ENCODE measurements at regions not wholly inside any gene's neighbourhood (a gene's known extent, or its start where the extent isn't known, plus 50 kb on each side); places are given as distances from the start of the nearest gene placed in this dataset.

- Histone ChIP-seq H3K27me3 (ENCODE audit: control insufficient read depth, insufficient read depth, low read length) (no peaks in the 10 kb centered on the region), H3K9me3 (ENCODE audit: control insufficient read depth, low read depth, low read length) (no peaks in the 10 kb centered on the region), H3K27ac (ENCODE audit: low read length) (no peak overlapping the region), H3K4me3 (ENCODE audit: low read length) (no peak overlapping the region), H3K4me1 (ENCODE audit: control insufficient read depth, insufficient read depth, low read length) (no peaks in the 10 kb centered on the region), H3K36me3 (ENCODE audit: control insufficient read depth, insufficient read depth, low read length) (no peaks in the 10 kb centered on the region)
- 100% methylated on average over 1 of the region's 1 CpG for WGBS (ENCODE audit: insufficient coverage, low lambda C conversion rate)
- DNase-seq: no peak
These were observed 584.5 kb upstream of the CCDC54 start for GRCh38 chr3:106792716-106793115.

GRCh38 chr3:106794442-106794841 is 582.8 kb upstream of the CCDC54 start:
- Histone ChIP-seq H3K9me3 (ENCODE audit: control insufficient read depth, low read depth, low read length) (no peaks in the 10 kb centered on the region), H3K4me1 (ENCODE audit: control insufficient read depth, insufficient read depth, low read length) (no peaks in the 10 kb centered on the region), H3K27me3 (ENCODE audit: control insufficient read depth, insufficient read depth, low read length) (no peaks in the 10 kb centered on the region), H3K4me3 (ENCODE audit: low read length) (no peak overlapping the region), H3K27ac (ENCODE audit: low read length) (no peak overlapping the region), H3K36me3 (ENCODE audit: control insufficient read depth, insufficient read depth, low read length) (no peaks in the 10 kb centered on the region)
- WGBS (ENCODE audit: insufficient coverage, low lambda C conversion rate): 80% methylated on average over 1 of the region's 3 CpGs
- DNase-seq: no peak

- Histone ChIP-seq H3K9me3 (ENCODE audit: control insufficient read depth, low read depth, low read length) (no peaks in the 10 kb centered on the region), H3K36me3 (ENCODE audit: control insufficient read depth, insufficient read depth, low read length) (no peaks in the 10 kb centered on the region), H3K27me3 (ENCODE audit: control insufficient read depth, insufficient read depth, low read length) (no peaks in the 10 kb centered on the region), H3K27ac (ENCODE audit: low read length) (no peak overlapping the region), H3K4me3 (ENCODE audit: low read length) (no peak overlapping the region), H3K4me1 (ENCODE audit: control insufficient read depth, insufficient read depth, low read length) (no peaks in the 10 kb centered on the region)
- DNase-seq: no peak
- 80% methylated on average over 1 of the region's 1 CpG for WGBS (ENCODE audit: insufficient coverage, low lambda C conversion rate)
These were observed 581.7 kb upstream of the CCDC54 start for GRCh38 chr3:106795553-106795952.

- Histone ChIP-seq H3K9me3 (ENCODE audit: control insufficient read depth, low read depth, low read length) (no peaks in the 10 kb centered on the region), H3K4me3 (ENCODE audit: low read length) (no peak overlapping the region), H3K27me3 (ENCODE audit: control insufficient read depth, insufficient read depth, low read length) (no peaks in the 10 kb centered on the region), H3K27ac (ENCODE audit: low read length) (no peak overlapping the region), H3K36me3 (ENCODE audit: control insufficient read depth, insufficient read depth, low read length) (no peaks in the 10 kb centered on the region), H3K4me1 (ENCODE audit: control insufficient read depth, insufficient read depth, low read length) (no peaks in the 10 kb centered on the region)
- DNase-seq: no peak
- WGBS (ENCODE audit: insufficient coverage, low lambda C conversion rate): 60% methylated on average over 1 of the region's 2 CpGs
These were observed 579.8 kb upstream of the CCDC54 start for GRCh38 chr3:106797461-106797860.

DNA sequence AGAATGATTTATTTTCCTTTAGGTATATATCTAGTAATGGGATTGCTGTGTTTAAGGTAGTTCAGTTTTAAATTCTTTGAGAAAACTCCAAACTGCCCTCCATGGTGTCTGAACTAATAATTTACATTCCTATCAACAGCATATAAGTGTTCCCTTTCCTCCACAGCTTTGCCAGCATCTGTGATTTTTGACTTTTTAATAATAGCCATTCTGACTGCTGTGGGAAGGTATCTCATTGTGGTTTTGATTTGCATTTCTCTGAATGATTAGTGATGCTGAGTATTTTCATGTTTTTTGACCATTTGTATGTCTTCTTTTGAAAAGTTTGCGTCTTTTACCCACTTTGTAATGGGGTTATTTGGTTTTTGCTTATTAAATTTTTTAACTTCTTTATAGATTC is 571.6 kb upstream of the CCDC54 start:
- no CpG with 5 or more reads among the region's 1 CpG for WGBS (ENCODE audit: insufficient coverage, low lambda C conversion rate)
- no peaks in the 10 kb centered on the region for H3K9me3 ChIP-seq (ENCODE audit: control insufficient read depth, low read depth, low read length)
- H3K27ac ChIP-seq (ENCODE audit: low read length): no peak overlapping the region
- H3K27me3 ChIP-seq (ENCODE audit: control insufficient read depth, insufficient read depth, low read length): no peaks in the 10 kb centered on the region
- no peak for DNase-seq
- H3K4me3 ChIP-seq (ENCODE audit: low read length): no peak overlapping the region
- no peaks in the 10 kb centered on the region for H3K36me3 ChIP-seq (ENCODE audit: control insufficient read depth, insufficient read depth, low read length)
- H3K4me1 ChIP-seq (ENCODE audit: control insufficient read depth, insufficient read depth, low read length): no peaks in the 10 kb centered on the region

- H3K4me1 ChIP-seq (ENCODE audit: control insufficient read depth, insufficient read depth, low read length): no peaks in the 10 kb centered on the region
- H3K36me3 ChIP-seq (ENCODE audit: control insufficient read depth, insufficient read depth, low read length): no peaks in the 10 kb centered on the region
- H3K9me3 ChIP-seq (ENCODE audit: control insufficient read depth, low read depth, low read length): no peaks in the 10 kb centered on the region
- no peak overlapping the region for H3K27ac ChIP-seq (ENCODE audit: low read length)
- no peaks in the 10 kb centered on the region for H3K27me3 ChIP-seq (ENCODE audit: control insufficient read depth, insufficient read depth, low read length)
- DNase-seq: no peak
- H3K4me3 ChIP-seq (ENCODE audit: low read length): no peak overlapping the region
These were observed 570.3 kb upstream of the CCDC54 start for GRCh38 chr3:106806964-106807363.

- no peak for DNase-seq
- H3K9me3 ChIP-seq (ENCODE audit: control insufficient read depth, low read depth, low read length): no peaks in the 10 kb centered on the region
- no peaks in the 10 kb centered on the region for H3K4me1 ChIP-seq (ENCODE audit: control insufficient read depth, insufficient read depth, low read length)
- 92% methylated on average over 3 of the region's 3 CpGs for WGBS (ENCODE audit: insufficient coverage, low lambda C conversion rate)
- H3K36me3 ChIP-seq (ENCODE audit: control insufficient read depth, insufficient read depth, low read length): no peaks in the 10 kb centered on the region
- no peaks in the 10 kb centered on the region for H3K27me3 ChIP-seq (ENCODE audit: control insufficient read depth, insufficient read depth, low read length)
- no peak overlapping the region for H3K4me3 ChIP-seq (ENCODE audit: low read length)
- no peak overlapping the region for H3K27ac ChIP-seq (ENCODE audit: low read length)
These were observed 568.2 kb upstream of the CCDC54 start for GRCh38 chr3:106809041-106809440.

- DNase-seq: no peak
- Histone ChIP-seq H3K36me3 (ENCODE audit: control insufficient read depth, insufficient read depth, low read length) (no peaks in the 10 kb centered on the region), H3K4me3 (ENCODE audit: low read length) (no peak overlapping the region), H3K27me3 (ENCODE audit: control insufficient read depth, insufficient read depth, low read length) (no peaks in the 10 kb centered on the region), H3K4me1 (ENCODE audit: control insufficient read depth, insufficient read depth, low read length) (no peaks in the 10 kb centered on the region), H3K9me3 (ENCODE audit: control insufficient read depth, low read depth, low read length) (no peaks in the 10 kb centered on the region), H3K27ac (ENCODE audit: low read length) (no peak overlapping the region)
- 100% methylated on average over 1 of the region's 2 CpGs for WGBS (ENCODE audit: insufficient coverage, low lambda C conversion rate)
These were observed 567.5 kb upstream of the CCDC54 start for GRCh38 chr3:106809623-106810299.

DNA sequence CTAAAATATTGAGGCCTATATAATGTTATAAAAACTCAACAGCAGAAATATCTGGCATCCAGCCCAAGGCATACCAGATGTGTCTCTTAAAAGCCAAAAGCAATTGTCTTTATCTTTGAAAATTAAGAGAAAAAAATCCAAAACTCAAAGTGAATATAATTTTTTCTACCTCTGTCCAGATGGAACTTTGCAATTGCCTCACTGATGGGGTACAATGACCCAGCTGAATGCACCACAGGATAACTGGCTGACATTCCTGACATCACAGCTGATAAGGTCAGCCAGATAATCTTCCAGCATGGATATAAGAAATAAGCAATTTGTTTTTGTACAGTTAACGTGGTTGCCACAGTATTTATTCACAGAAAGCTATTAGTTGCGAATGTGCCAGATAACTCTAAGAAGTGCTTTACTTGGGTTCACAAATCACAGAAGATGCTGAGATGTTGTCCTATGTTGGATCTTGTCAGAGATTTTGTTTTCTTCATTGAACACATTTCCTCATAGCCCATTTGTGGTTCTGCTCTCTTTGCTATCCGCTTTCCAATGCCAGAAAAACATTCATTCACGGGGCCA is 566.9 kb upstream of the CCDC54 start:
- Histone ChIP-seq H3K36me3 (ENCODE audit: control insufficient read depth, insufficient read depth, low read length) (no peaks in the 10 kb centered on the region), H3K4me1 (ENCODE audit: control insufficient read depth, insufficient read depth, low read length) (no peaks in the 10 kb centered on the region), H3K9me3 (ENCODE audit: control insufficient read depth, low read depth, low read length) (no peaks in the 10 kb centered on the region), H3K27me3 (ENCODE audit: control insufficient read depth, insufficient read depth, low read length) (no peaks in the 10 kb centered on the region), H3K27ac (ENCODE audit: low read length) (no peak overlapping the region), H3K4me3 (ENCODE audit: low read length) (no peak overlapping the region)
- DNase-seq: no peak
- WGBS (ENCODE audit: insufficient coverage, low lambda C conversion rate): no CpG with 5 or more reads among the region's 4 CpGs

- no peak overlapping the region for H3K4me3 ChIP-seq (ENCODE audit: low read length)
- WGBS (ENCODE audit: insufficient coverage, low lambda C conversion rate): 50% methylated on average over 2 of the region's 3 CpGs
- H3K27me3 ChIP-seq (ENCODE audit: control insufficient read depth, insufficient read depth, low read length): no peaks in the 10 kb centered on the region
- no peak for DNase-seq
- no peak overlapping the region for H3K27ac ChIP-seq (ENCODE audit: low read length)
- no peaks in the 10 kb centered on the region for H3K9me3 ChIP-seq (ENCODE audit: control insufficient read depth, low read depth, low read length)
- H3K36me3 ChIP-seq (ENCODE audit: control insufficient read depth, insufficient read depth, low read length): no peaks in the 10 kb centered on the region
- no peaks in the 10 kb centered on the region for H3K4me1 ChIP-seq (ENCODE audit: control insufficient read depth, insufficient read depth, low read length)
These were observed 565.9 kb upstream of the CCDC54 start for GRCh38 chr3:106811376-106811775.

DNA sequence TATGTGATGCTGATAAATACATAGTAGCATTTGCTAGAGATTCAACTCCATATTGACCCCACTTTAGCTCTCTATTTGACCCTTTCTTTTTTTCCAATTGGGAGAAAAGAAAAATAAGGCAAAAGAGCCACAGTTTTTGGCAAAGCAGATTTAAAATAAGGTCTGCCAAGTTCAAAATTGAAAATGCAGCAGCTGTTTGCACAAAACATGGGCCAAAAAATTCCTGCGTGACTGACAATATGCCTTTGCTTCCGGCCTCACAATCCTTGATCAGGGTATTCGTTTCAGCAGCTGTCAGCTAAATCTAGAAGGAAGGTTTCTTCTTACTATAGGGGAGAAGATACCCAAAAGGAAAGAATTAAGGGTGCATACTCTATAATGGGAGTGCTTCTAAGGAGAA is 563.5 kb upstream of the CCDC54 start:
- no peaks in the 10 kb centered on the region for H3K4me1 ChIP-seq (ENCODE audit: control insufficient read depth, insufficient read depth, low read length)
- H3K36me3 ChIP-seq (ENCODE audit: control insufficient read depth, insufficient read depth, low read length): no peaks in the 10 kb centered on the region
- H3K4me3 ChIP-seq (ENCODE audit: low read length): no peak overlapping the region
- WGBS (ENCODE audit: insufficient coverage, low lambda C conversion rate): no CpG with 5 or more reads among the region's 3 CpGs
- H3K9me3 ChIP-seq (ENCODE audit: control insufficient read depth, low read depth, low read length): no peaks in the 10 kb centered on the region
- no peak overlapping the region for H3K27ac ChIP-seq (ENCODE audit: low read length)
- DNase-seq: no peak
- no peaks in the 10 kb centered on the region for H3K27me3 ChIP-seq (ENCODE audit: control insufficient read depth, insufficient read depth, low read length)
